ENCODE measurements at regions not wholly inside any gene's neighbourhood (a gene's known extent, or its start where the extent isn't known, plus 50 kb on each side); places are given as distances from the start of the nearest gene placed in this dataset.

- ChIA-PET CTCF (interaction anchor here (0.7 to 1.5 kb wide), 2 partner anchors 24 to 136 kb away, joined by 3 read pairs; no protein-coding TSS in a partner anchor), POLR2A (no interaction called here)
- TF ChIP-seq, protein P1, sequence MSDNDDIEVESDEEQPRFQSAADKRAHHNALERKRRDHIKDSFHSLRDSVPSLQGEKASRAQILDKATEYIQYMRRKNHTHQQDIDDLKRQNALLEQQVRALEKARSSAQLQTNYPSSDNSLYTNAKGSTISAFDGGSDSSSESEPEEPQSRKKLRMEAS (IDR thresholded peaks at IDR 0.05; ENCODE audit: insufficient read depth, insufficient read length): no peak
- TF ChIP-seq POLR2AphosphoS5 (IDR thresholded peaks at IDR 0.05; ENCODE audit: insufficient read depth, low read depth, low read length): no peak
- TF ChIP-seq MYC (IDR thresholded peaks at IDR 0.05; ENCODE audit: low read depth, low read length): no peak
- no peak for TF ChIP-seq GATA2 (IDR thresholded peaks at IDR 0.05; ENCODE audit: insufficient read depth, insufficient read length, low read depth, low read length)
- no peak for TF ChIP-seq JUN (IDR thresholded peaks at IDR 0.05; ENCODE audit: borderline replicate concordance, insufficient read depth, insufficient read length, low read depth)
- TF ChIP-seq FOS (IDR thresholded peaks at IDR 0.05; ENCODE audit: borderline replicate concordance, insufficient read depth, low read length): no peak
- TF ChIP-seq CTCF (IDR thresholded peaks at IDR 0.05; ENCODE audit: extremely low read depth in 1 of 2, insufficient read depth in 1 of 2, low read depth in 1 of 2, low read length in 2 of 2): no peak
- TF ChIP-seq EZH2 (IDR thresholded peaks at IDR 0.05; ENCODE audit: borderline replicate concordance, low read depth, low read length, severe bottlenecking): no peak
- TF ChIP-seq POLR2A (IDR thresholded peaks at IDR 0.05; ENCODE audit: low read depth, low read length): no peak
- intact Hi-C loops (cut with micrococcal nuclease) (no loop called here), dilution Hi-C loops (cut with MboI; ENCODE audit: extremely low pct_ligation_motif_present, low sequenced_read_pairs) (no loop called here)
- H3K4me3 ChIP-seq (replicated peaks in 1 of 3; ENCODE audit: insufficient read depth in 1 of 3, low read depth in 1 of 3, low read length in 3 of 3): no peak overlapping the region
- H3K4me2 ChIP-seq (ENCODE audit: insufficient read depth, low read length): no peak overlapping the region
- FAIRE-seq: no peak
- no peaks in the 10 kb centered on the region for H3K9me3 ChIP-seq (replicated peaks; ENCODE audit: control insufficient read depth, insufficient read depth, low read length)
- no peak overlapping the region for H3K9ac ChIP-seq (replicated peaks; ENCODE audit: extremely low read depth, insufficient read depth, low read length)
- no peak for DNase-seq (ENCODE audit: low read depth, low spot score)
- H3K27me3 ChIP-seq (ENCODE audit: control insufficient read depth in 2 of 2, insufficient read depth in 2 of 2, low read length in 2 of 2): peaks cover 0 to 3% of the 10 kb centered on the region in 2 experiments
- no peaks in the 10 kb centered on the region for H3K4me1 ChIP-seq (ENCODE audit: control insufficient read depth, extremely low read depth, insufficient read depth, low read length)
- no peaks in the 10 kb centered on the region for H3K9me1 ChIP-seq (replicated peaks; ENCODE audit: control insufficient read depth, extremely low read depth, insufficient read depth, low read length)
- H3K79me2 ChIP-seq (ENCODE audit: control insufficient read depth, insufficient read depth, low read length): no peaks in the 10 kb centered on the region
- H3K27ac ChIP-seq (ENCODE audit: insufficient read depth, low read depth, low read length): no peak overlapping the region
- no peak overlapping the region for H2AFZ ChIP-seq (ENCODE audit: low read depth, low read length)
- H4K20me1 ChIP-seq (replicated peaks; ENCODE audit: control insufficient read depth, extremely low read depth, insufficient read depth, low read length): no peaks in the 10 kb centered on the region
- no TSS peak for BruUV-seq (replicated peaks)
- H3K36me3 ChIP-seq (ENCODE audit: control insufficient read depth in 2 of 2, extremely low read depth in 1 of 2, insufficient read depth in 2 of 2, low read length in 2 of 2): no peaks in the 10 kb centered on the region
Measured at GRCh38 chr11:10633261-10633660, 60.3 kb downstream of the IRAG1 start.
